AG10803 (cell line): ENCODE measurements at regions not wholly inside any gene's neighbourhood (a gene's known extent, or its start where the extent isn't known, plus 50 kb on each side); places are given as distances from the start of the nearest gene placed in this dataset.

Source experiments
- DNase-seq: peaks from one replicate; pipeline ENCODE4 v3.0.0; 2010; ENCODE audit warnings: low read depth
- H3K4me3 ChIP-seq: 2 replicates; pipeline ENCODE4 v1.5.1; 2011; ENCODE audit warnings: mild to moderate bottlenecking, low read length, control low read depth
- CTCF ChIP-seq: conservative IDR thresholded peaks from 2 replicates; pipeline ENCODE4 v1.5.1; 2011; ENCODE audit warnings: mild to moderate bottlenecking, low read length, control low read depth, inconsistent platforms

GRCh38 chr4:63558709-63559108 is 850.5 kb downstream of the TECRL start:
- DNase-seq = no peak
- no peak for TF ChIP-seq CTCF
- no peak overlapping the region for H3K4me3 ChIP-seq

GRCh38 chr4:63556332-63556731 is 852.9 kb downstream of the TECRL start:
- no peak overlapping the region for H3K4me3 ChIP-seq
- TF ChIP-seq CTCF = no peak
- DNase-seq = no peak

GRCh38 chr4:63553123-63553522 is 856.1 kb downstream of the TECRL start:
- DNase-seq = no peak
- no peak overlapping the region for H3K4me3 ChIP-seq
- no peak for TF ChIP-seq CTCF

GRCh38 chr4:63541828-63542227 is 867.4 kb downstream of the TECRL start:
- no peak for TF ChIP-seq CTCF
- DNase-seq = no peak

GRCh38 chr4:63529581-63530337 is 879.5 kb downstream of the TECRL start:
- no peak for DNase-seq
- no peak for TF ChIP-seq CTCF
- no peak overlapping the region for H3K4me3 ChIP-seq

More at GRCh38 chr4:63541828-63542227, 867.4 kb downstream of the TECRL start:
- H3K4me3 ChIP-seq = no peak overlapping the region

GRCh38 chr4:63528256-63528991 is 880.8 kb downstream of the TECRL start:
- H3K4me3 ChIP-seq = no peak overlapping the region

More at GRCh38 chr4:63528256-63528991, 880.8 kb downstream of the TECRL start:
- no peak for TF ChIP-seq CTCF
- DNase-seq = no peak
